WTC11 (cell line): ENCODE measurements at regions not wholly inside any gene's neighbourhood (a gene's known extent, or its start where the extent isn't known, plus 50 kb on each side); places are given as distances from the start of the nearest gene placed in this dataset.

ENCODE experiments used
- CREB1 ChIP-seq: sonication (generic); formaldehyde crosslinking; IDR thresholded peaks from 2 replicates; pipeline ENCODE4 v1.8.0; 2023; ENCODE audit warnings: mild to moderate bottlenecking, missing genetic modification reagents
- FOXP1 ChIP-seq: sonication (generic); formaldehyde crosslinking; IDR thresholded peaks from 2 replicates; pipeline ENCODE4 v1.8.0; 2022; ENCODE audit warnings: missing genetic modification reagents, mild to moderate bottlenecking, moderate library complexity, borderline replicate concordance
- TF ChIP-seq, protein P1 (sequence below): sonication (generic); formaldehyde crosslinking; conservative IDR thresholded peaks from 2 replicates; pipeline ENCODE4 v1.8.1; 2023; ENCODE audit warnings: mild to moderate bottlenecking, low read depth, missing genetic modification reagents, moderate library complexity
- TF ChIP-seq, protein P2 (sequence below): sonication (generic); formaldehyde crosslinking; conservative IDR thresholded peaks from 2 replicates; pipeline ENCODE4 v1.8.1; 2022; ENCODE audit warnings: mild to moderate bottlenecking, missing genetic modification reagents
- TF ChIP-seq, protein P3 (sequence below): fragments of 200-600 bp; IDR thresholded peaks from 2 replicates; pipeline ENCODE4 v1.8.0; 2022; ENCODE audit warnings: antibody characterized with exemption

DNA sequence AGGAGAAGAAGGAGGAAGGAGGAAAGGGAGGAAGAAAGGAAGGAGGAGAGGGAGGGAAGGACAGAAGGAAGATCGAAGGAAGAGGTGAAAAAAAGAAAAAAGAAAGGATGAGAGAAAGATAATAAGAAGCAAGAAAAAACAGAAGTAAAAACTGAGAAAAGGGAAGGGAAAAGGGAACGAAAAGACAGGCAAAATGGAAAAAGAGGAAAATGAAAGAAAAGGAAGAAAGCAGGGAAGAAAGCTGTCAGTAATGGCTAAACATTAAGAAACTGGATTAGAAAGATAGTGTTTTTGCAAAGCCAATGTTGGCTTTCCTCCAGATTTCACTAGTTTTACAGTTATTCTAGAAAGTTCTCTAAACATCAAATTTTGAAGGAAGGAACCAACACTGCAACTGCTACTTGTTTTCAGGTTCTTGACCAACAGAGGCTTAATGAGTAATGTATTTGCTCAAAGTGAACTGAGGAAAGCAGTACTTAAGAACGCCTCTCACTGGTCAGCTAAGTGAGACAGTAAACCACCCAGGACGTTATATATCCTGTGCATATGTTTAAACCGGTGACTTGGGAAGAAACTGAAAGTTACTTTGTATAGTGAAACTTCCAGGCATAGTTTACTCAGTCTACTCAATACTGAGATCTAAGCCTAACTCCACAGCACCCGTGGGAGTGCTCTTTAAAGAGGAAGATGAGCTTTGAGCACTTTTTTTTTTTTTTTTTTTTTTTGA is 286.2 kb upstream of the TRIB2 start:
- TF ChIP-seq, protein P1, sequence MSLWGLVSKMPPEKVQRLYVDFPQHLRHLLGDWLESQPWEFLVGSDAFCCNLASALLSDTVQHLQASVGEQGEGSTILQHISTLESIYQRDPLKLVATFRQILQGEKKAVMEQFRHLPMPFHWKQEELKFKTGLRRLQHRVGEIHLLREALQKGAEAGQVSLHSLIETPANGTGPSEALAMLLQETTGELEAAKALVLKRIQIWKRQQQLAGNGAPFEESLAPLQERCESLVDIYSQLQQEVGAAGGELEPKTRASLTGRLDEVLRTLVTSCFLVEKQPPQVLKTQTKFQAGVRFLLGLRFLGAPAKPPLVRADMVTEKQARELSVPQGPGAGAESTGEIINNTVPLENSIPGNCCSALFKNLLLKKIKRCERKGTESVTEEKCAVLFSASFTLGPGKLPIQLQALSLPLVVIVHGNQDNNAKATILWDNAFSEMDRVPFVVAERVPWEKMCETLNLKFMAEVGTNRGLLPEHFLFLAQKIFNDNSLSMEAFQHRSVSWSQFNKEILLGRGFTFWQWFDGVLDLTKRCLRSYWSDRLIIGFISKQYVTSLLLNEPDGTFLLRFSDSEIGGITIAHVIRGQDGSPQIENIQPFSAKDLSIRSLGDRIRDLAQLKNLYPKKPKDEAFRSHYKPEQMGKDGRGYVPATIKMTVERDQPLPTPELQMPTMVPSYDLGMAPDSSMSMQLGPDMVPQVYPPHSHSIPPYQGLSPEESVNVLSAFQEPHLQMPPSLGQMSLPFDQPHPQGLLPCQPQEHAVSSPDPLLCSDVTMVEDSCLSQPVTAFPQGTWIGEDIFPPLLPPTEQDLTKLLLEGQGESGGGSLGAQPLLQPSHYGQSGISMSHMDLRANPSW (CRISPR knock-in tag), result no peak
- TF ChIP-seq CREB1 (no peak), FOXP1 (CRISPR knock-in tag) (no peak)
- TF ChIP-seq, protein P2, sequence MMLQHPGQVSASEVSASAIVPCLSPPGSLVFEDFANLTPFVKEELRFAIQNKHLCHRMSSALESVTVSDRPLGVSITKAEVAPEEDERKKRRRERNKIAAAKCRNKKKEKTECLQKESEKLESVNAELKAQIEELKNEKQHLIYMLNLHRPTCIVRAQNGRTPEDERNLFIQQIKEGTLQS (CRISPR knock-in tag), result no peak
- TF ChIP-seq, protein P3, sequence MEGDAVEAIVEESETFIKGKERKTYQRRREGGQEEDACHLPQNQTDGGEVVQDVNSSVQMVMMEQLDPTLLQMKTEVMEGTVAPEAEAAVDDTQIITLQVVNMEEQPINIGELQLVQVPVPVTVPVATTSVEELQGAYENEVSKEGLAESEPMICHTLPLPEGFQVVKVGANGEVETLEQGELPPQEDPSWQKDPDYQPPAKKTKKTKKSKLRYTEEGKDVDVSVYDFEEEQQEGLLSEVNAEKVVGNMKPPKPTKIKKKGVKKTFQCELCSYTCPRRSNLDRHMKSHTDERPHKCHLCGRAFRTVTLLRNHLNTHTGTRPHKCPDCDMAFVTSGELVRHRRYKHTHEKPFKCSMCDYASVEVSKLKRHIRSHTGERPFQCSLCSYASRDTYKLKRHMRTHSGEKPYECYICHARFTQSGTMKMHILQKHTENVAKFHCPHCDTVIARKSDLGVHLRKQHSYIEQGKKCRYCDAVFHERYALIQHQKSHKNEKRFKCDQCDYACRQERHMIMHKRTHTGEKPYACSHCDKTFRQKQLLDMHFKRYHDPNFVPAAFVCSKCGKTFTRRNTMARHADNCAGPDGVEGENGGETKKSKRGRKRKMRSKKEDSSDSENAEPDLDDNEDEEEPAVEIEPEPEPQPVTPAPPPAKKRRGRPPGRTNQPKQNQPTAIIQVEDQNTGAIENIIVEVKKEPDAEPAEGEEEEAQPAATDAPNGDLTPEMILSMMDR, result no peak
